ENCODE measurements at regions not wholly inside any gene's neighbourhood (a gene's known extent, or its start where the extent isn't known, plus 50 kb on each side); places are given as distances from the start of the nearest gene placed in this dataset.

- Histone ChIP-seq H3K9ac (ENCODE audit: low read length in 3 of 3) (no peak overlapping the region), H3K27me3 (ENCODE audit: control insufficient read depth, insufficient read depth, low read length) (no peaks in the 10 kb centered on the region), H3K36me3 (ENCODE audit: control insufficient read depth in 2 of 3, insufficient read depth in 3 of 3, low read length in 3 of 3) (no peaks in the 10 kb centered on the region), H3K9me3 (ENCODE audit: control insufficient read depth in 2 of 3, insufficient read depth in 1 of 3, low read length in 3 of 3) (no peaks in the 10 kb centered on the region), H3K4me1 (ENCODE audit: control insufficient read depth in 2 of 3, insufficient read depth in 2 of 3, low read depth in 1 of 3, low read length in 3 of 3) (no peaks in the 10 kb centered on the region), H3K27ac (ENCODE audit: low read depth in 2 of 2, low read length in 2 of 2) (no peak overlapping the region), H3K4me3 (ENCODE audit: low read length in 3 of 3) (no peak overlapping the region)
- TF ChIP-seq CTCF (IDR thresholded peaks at IDR 0.05; ENCODE audit: borderline replicate concordance, extremely low read depth, insufficient read depth), result no peak
- FAIRE-seq (no peak), DNase-seq (no peak)
- intact Hi-C loops (cut with DNase I), result no loop called here
Observed at GRCh38 chr18:38413193-38413592, 847.6 kb upstream of the CELF4 start.

- Histone ChIP-seq H3K4me3 (ENCODE audit: low read length in 3 of 3) (no peak overlapping the region), H3K4me1 (ENCODE audit: control insufficient read depth in 2 of 3, insufficient read depth in 2 of 3, low read depth in 1 of 3, low read length in 3 of 3) (no peaks in the 10 kb centered on the region), H3K27ac (ENCODE audit: low read depth in 2 of 2, low read length in 2 of 2) (no peak overlapping the region), H3K36me3 (ENCODE audit: control insufficient read depth in 2 of 3, insufficient read depth in 3 of 3, low read length in 3 of 3) (no peaks in the 10 kb centered on the region), H3K27me3 (ENCODE audit: control insufficient read depth, insufficient read depth, low read length) (no peaks in the 10 kb centered on the region), H3K9me3 (ENCODE audit: control insufficient read depth in 2 of 3, insufficient read depth in 1 of 3, low read length in 3 of 3) (no peaks in the 10 kb centered on the region), H3K9ac (ENCODE audit: low read length in 3 of 3) (no peak overlapping the region)
- DNase-seq, result no peak
- intact Hi-C loops (cut with DNase I), result no loop called here
- no peak for TF ChIP-seq CTCF (IDR thresholded peaks at IDR 0.05; ENCODE audit: borderline replicate concordance, extremely low read depth, insufficient read depth)
- no peak for FAIRE-seq
Observed at GRCh38 chr18:38406607-38407006, 841.0 kb upstream of the CELF4 start.

- Histone ChIP-seq H3K9me3 (ENCODE audit: control insufficient read depth in 2 of 3, insufficient read depth in 1 of 3, low read length in 3 of 3) (no peaks in the 10 kb centered on the region), H3K27ac (ENCODE audit: low read depth in 2 of 2, low read length in 2 of 2) (no peak overlapping the region), H3K9ac (ENCODE audit: low read length in 3 of 3) (no peak overlapping the region), H3K27me3 (ENCODE audit: control insufficient read depth, insufficient read depth, low read length) (no peaks in the 10 kb centered on the region), H3K4me3 (ENCODE audit: low read length in 3 of 3) (no peak overlapping the region), H3K4me1 (ENCODE audit: control insufficient read depth in 2 of 3, insufficient read depth in 2 of 3, low read depth in 1 of 3, low read length in 3 of 3) (no peaks in the 10 kb centered on the region), H3K36me3 (ENCODE audit: control insufficient read depth in 2 of 3, insufficient read depth in 3 of 3, low read length in 3 of 3) (no peaks in the 10 kb centered on the region)
- intact Hi-C loops (cut with DNase I), result no loop called here
- TF ChIP-seq CTCF (IDR thresholded peaks at IDR 0.05; ENCODE audit: borderline replicate concordance, extremely low read depth, insufficient read depth), result no peak
- DNase-seq, result no peak
- FAIRE-seq, result no peak
Observed at GRCh38 chr18:38402509-38402908, 836.9 kb upstream of the CELF4 start.

GRCh38 chr18:38397094-38397493, 831.5 kb upstream of the CELF4 start:
- Histone ChIP-seq H3K4me3 (ENCODE audit: low read length in 3 of 3) (no peak overlapping the region), H3K4me1 (ENCODE audit: control insufficient read depth in 2 of 3, insufficient read depth in 2 of 3, low read depth in 1 of 3, low read length in 3 of 3) (no peaks in the 10 kb centered on the region), H3K27ac (ENCODE audit: low read depth in 2 of 2, low read length in 2 of 2) (no peak overlapping the region), H3K27me3 (ENCODE audit: control insufficient read depth, insufficient read depth, low read length) (no peaks in the 10 kb centered on the region), H3K36me3 (ENCODE audit: control insufficient read depth in 2 of 3, insufficient read depth in 3 of 3, low read length in 3 of 3) (no peaks in the 10 kb centered on the region), H3K9ac (ENCODE audit: low read length in 3 of 3) (no peak overlapping the region), H3K9me3 (ENCODE audit: control insufficient read depth in 2 of 3, insufficient read depth in 1 of 3, low read length in 3 of 3) (no peaks in the 10 kb centered on the region)
- intact Hi-C loops (cut with DNase I), result no loop called here
- DNase-seq, result no peak
- no peak for FAIRE-seq
- no peak for TF ChIP-seq CTCF (IDR thresholded peaks at IDR 0.05; ENCODE audit: borderline replicate concordance, extremely low read depth, insufficient read depth)
